ENCODE measurements at regions not wholly inside any gene's neighbourhood (a gene's known extent, or its start where the extent isn't known, plus 50 kb on each side); places are given as distances from the start of the nearest gene placed in this dataset.

- no peak for DNase-seq
Observed at GRCh38 chr10:28930514-28931495, 253.5 kb downstream of the BAMBI start.

- DNase-seq = no peak
Observed at GRCh38 chr10:28935061-28935460, 257.7 kb downstream of the BAMBI start.

GRCh38 chr10:28937959-28938358, 260.6 kb downstream of the BAMBI start:
- DNase-seq = no peak

GRCh38 chr10:28938745-28939144, 261.4 kb downstream of the BAMBI start:
- no peak for DNase-seq

- no peak for DNase-seq
Observed at GRCh38 chr10:28939281-28940157, 262.2 kb downstream of the BAMBI start.

- DNase-seq = no peak
Observed at GRCh38 chr10:28940158-28940888, 263.0 kb downstream of the BAMBI start.

- DNase-seq = no peak
Observed at GRCh38 chr10:28942012-28942411, 264.7 kb downstream of the BAMBI start.

- DNase-seq = no peak
Observed at GRCh38 chr10:28945959-28946358, 268.6 kb downstream of the BAMBI start.

- no peak for DNase-seq
Observed at GRCh38 chr10:28946479-28946878, 269.2 kb downstream of the BAMBI start.

GRCh38 chr10:28947171-28947570, 269.9 kb downstream of the BAMBI start:
- DNase-seq = no peak

GRCh38 chr10:28948046-28948445, 270.7 kb downstream of the BAMBI start:
- DNase-seq = no peak

GRCh38 chr10:28949005-28950004, 272.0 kb downstream of the BAMBI start:
- no peak for DNase-seq

GRCh38 chr10:28951484-28951883, 274.2 kb downstream of the BAMBI start:
- no peak for DNase-seq

- no peak for DNase-seq
Observed at GRCh38 chr10:28952523-28952922, 275.2 kb downstream of the BAMBI start.

GRCh38 chr10:28954211-28954610, 276.9 kb downstream of the BAMBI start:
- DNase-seq = no peak

GRCh38 chr10:28958468-28958867, 281.1 kb downstream of the BAMBI start:
- no peak for DNase-seq

- no peak for DNase-seq
Observed at GRCh38 chr10:28959850-28960501, 282.7 kb downstream of the BAMBI start.

- no peak for DNase-seq
Observed at GRCh38 chr10:28962768-28963167, 285.4 kb downstream of the BAMBI start.

GRCh38 chr10:28963539-28964221, 286.4 kb downstream of the BAMBI start:
- no peak for DNase-seq

- no peak for DNase-seq
Observed at GRCh38 chr10:28965937-28966336, 288.6 kb downstream of the BAMBI start.
